Epithelial cell of proximal tubule (primary cell): ENCODE measurements at regions not wholly inside any gene's neighbourhood (a gene's known extent, or its start where the extent isn't known, plus 50 kb on each side); places are given as distances from the start of the nearest gene placed in this dataset.

Source experiments
- DNase-seq: peaks from one replicate; pipeline ENCODE4 v3.0.0-alpha.2; 2011; ENCODE audit warnings: low read depth
- H3K4me3 ChIP-seq: 2 replicates; pipeline ENCODE4 v1.5.1; 2011; ENCODE audit warnings: low read depth, mild to moderate bottlenecking, low read length
- TF ChIP-seq, protein P1 (sequence below): conservative IDR thresholded peaks from 2 replicates; pipeline ENCODE4 v1.5.1; 2012; ENCODE audit warnings: low read depth, mild to moderate bottlenecking, low read length

GRCh38 chr12:30400349-30400748 lies 295.3 kb downstream of the IPO8 start:
- H3K4me3 ChIP-seq: no peak overlapping the region
- no peak for DNase-seq
- TF ChIP-seq, protein P1, sequence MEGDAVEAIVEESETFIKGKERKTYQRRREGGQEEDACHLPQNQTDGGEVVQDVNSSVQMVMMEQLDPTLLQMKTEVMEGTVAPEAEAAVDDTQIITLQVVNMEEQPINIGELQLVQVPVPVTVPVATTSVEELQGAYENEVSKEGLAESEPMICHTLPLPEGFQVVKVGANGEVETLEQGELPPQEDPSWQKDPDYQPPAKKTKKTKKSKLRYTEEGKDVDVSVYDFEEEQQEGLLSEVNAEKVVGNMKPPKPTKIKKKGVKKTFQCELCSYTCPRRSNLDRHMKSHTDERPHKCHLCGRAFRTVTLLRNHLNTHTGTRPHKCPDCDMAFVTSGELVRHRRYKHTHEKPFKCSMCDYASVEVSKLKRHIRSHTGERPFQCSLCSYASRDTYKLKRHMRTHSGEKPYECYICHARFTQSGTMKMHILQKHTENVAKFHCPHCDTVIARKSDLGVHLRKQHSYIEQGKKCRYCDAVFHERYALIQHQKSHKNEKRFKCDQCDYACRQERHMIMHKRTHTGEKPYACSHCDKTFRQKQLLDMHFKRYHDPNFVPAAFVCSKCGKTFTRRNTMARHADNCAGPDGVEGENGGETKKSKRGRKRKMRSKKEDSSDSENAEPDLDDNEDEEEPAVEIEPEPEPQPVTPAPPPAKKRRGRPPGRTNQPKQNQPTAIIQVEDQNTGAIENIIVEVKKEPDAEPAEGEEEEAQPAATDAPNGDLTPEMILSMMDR: no peak

DNA sequence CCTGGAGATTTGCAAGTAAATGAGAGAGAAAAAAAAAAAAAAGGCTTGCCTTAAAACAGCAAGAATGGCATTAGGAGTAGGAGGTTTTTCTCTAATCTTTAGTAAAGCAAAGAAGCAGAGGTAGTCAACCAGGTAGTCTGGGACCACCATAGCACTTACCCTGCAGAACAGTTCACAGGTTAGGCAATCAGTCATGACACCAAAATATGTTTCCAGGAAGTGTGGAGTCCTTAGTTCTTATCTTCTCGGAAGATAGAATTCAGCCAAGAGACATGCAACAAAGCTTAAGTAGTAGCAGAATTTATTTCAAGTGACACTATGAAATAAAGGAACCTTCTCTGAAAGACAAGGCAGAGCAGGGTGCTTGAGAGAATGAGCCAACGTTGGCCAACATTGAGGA lies 295.8 kb downstream of the IPO8 start:
- TF ChIP-seq, protein P1: no peak
- no peak for DNase-seq
- no peak overlapping the region for H3K4me3 ChIP-seq

DNA sequence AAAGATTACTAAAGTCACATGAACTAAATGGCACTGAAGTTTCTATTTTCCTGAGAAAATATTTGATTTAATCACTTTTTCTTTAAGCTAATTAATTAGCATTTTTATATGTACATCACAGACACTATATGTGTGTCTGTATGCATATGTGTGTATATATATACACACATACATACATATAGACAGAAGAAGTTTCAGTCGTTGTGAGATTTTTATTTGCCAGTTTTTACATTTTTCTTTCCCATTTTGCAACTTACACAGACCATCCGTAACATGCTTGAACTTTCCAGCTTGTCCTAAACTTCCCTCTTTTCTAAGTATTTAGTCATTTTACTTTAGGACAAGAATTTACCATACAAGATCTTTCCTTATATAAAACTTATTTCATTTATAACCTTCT lies 299.1 kb downstream of the IPO8 start:
- TF ChIP-seq, protein P1: no peak
- H3K4me3 ChIP-seq: no peak overlapping the region
- no peak for DNase-seq

- no peak for DNase-seq
- H3K4me3 ChIP-seq: no peak overlapping the region
- TF ChIP-seq, protein P1: no peak
These were observed 300.5 kb downstream of the IPO8 start for GRCh38 chr12:30395190-30395589.

DNA sequence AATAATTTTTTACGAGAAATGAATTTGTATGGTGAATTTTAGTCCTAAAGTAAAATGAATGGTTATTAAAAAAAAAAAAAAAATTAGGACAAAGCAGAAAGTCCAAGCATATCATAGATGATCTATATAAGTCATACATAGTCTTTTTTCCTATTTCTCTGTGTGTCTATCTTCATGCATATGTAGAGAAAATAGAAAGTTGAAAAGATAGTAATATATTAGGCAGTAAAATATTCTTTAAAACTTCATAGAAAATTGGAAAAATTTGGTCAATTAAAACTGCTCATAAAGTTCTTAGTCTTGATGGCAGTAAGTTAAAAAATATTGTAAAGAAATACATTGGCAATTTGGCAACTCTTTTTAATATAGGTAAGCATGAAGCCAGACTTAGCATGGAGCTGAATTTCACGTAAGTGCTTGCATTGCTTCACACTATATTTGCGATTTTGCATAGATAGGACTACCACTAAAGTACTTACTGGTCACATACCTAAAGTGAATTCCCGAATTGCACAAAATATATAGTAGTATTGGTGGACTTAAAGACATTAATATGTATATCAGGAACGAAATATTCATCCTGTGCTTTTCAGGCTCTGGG lies 303.8 kb downstream of the IPO8 start:
- TF ChIP-seq, protein P1: no peak
- DNase-seq: no peak
- H3K4me3 ChIP-seq: no peak overlapping the region

DNA sequence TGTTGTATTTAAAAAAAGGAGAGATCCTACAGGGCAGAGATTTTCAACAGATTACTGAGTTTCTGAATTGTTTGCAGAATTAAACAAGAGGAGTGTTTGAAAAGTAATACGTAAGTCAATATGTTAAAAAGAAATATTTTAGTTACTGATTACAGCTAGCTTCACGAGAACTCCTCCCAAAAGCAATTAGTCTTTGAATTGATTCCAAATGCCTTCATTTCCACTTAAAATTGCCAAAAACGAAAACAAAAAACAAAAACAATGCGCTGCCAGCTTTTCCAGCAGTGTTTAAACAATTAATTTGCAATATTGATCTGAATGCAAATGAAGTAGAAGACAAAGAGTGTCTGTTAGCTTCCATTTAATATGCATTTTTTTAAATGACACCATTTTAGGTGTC lies 310.0 kb downstream of the IPO8 start:
- no peak for DNase-seq
- H3K4me3 ChIP-seq: no peak overlapping the region
- TF ChIP-seq, protein P1: no peak

GRCh38 chr12:30384976-30385375 lies 310.7 kb downstream of the IPO8 start:
- no peak for DNase-seq
- TF ChIP-seq, protein P1: no peak
- H3K4me3 ChIP-seq: no peak overlapping the region
